ENCODE measurements at regions not wholly inside any gene's neighbourhood (a gene's known extent, or its start where the extent isn't known, plus 50 kb on each side); places are given as distances from the start of the nearest gene placed in this dataset.

DNA sequence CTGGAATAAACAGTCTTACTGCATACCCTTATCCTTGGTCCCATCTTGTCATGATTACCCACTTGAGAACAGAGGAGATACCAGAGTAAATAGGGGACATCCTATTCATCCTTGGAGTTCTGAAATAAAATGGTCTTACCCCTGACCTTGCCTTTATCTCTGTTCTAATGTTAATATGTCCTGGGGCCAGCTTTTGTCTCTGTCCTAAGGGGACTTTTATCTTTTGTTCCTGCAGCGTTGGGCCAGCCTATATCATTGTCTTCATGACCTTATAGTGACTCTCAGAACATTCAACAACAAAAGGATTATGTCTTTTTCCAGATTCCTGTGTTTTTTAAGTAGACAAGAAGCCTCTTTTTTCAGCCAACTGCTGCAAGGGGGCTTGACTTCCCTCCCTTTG lies 1057.5 kb downstream of the LRFN5 start:
- TF ChIP-seq, protein P1, sequence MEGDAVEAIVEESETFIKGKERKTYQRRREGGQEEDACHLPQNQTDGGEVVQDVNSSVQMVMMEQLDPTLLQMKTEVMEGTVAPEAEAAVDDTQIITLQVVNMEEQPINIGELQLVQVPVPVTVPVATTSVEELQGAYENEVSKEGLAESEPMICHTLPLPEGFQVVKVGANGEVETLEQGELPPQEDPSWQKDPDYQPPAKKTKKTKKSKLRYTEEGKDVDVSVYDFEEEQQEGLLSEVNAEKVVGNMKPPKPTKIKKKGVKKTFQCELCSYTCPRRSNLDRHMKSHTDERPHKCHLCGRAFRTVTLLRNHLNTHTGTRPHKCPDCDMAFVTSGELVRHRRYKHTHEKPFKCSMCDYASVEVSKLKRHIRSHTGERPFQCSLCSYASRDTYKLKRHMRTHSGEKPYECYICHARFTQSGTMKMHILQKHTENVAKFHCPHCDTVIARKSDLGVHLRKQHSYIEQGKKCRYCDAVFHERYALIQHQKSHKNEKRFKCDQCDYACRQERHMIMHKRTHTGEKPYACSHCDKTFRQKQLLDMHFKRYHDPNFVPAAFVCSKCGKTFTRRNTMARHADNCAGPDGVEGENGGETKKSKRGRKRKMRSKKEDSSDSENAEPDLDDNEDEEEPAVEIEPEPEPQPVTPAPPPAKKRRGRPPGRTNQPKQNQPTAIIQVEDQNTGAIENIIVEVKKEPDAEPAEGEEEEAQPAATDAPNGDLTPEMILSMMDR (IDR thresholded peaks at IDR 0.05 in 8 of 11, conservative IDR thresholded peaks at IDR 0.05 in 3 of 11), result no peak
- TF ChIP-seq POLR2A (IDR thresholded peaks at IDR 0.05) (no peak), POLR2AphosphoS5 (IDR thresholded peaks at IDR 0.05) (no peak)

Data from spleen (tissue), 7 donors.